ENCODE measurements at regions not wholly inside any gene's neighbourhood (a gene's known extent, or its start where the extent isn't known, plus 50 kb on each side); places are given as distances from the start of the nearest gene placed in this dataset.

DNA sequence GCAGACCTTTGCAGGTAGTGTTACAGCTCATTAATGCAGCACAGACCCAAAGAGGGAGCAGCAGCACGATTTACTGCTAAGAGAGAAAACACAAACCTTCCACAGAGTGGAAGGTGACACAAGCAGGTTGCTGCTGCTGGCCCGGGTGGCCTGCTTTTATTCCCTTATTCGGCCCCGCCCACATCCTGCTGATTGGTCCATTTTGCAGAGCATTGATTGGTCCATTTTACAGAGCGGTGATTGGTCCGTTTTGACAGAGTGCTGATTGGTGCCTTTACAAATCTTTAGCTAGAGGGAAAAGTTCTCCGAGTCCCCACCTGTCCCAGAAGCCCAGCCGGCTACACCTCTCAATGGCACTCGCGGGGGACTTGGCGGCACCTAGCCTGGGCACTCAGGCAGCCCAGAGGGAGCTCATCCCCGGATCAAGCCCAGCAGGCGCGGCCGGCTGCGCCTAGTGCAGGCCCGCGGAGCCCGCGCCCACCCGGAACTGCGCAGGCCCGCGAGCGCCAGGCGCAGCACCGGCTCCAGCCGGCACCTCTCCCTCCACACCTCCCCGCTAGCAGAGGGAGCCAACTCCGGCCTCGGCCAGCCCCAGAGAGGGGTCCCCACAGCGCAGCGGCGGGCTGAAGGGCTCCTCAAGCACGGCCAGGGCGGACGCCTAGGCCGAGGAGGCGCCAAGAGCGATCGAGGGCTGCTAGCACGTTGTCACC, 825.6 kb upstream of the HS6ST1 start:
- DNase-seq: no peak
- no peak overlapping the region for H3K4me3 ChIP-seq
- H3K36me3 ChIP-seq: no peaks in the 10 kb centered on the region
- intact Hi-C loops (cut with DNase I): no loop called here
- 93 to 95% (median 94%) methylated on average over 41 to 42 of the region's 42 CpGs for WGBS, 3 donors
- H3K27ac ChIP-seq: no peak overlapping the region
- no peaks in the 10 kb centered on the region for H3K27me3 ChIP-seq
- H3K4me1 ChIP-seq (ENCODE audit: insufficient read depth): no peaks in the 10 kb centered on the region
- H3K9me3 ChIP-seq: no peaks in the 10 kb centered on the region
- TF ChIP-seq EP300 (IDR thresholded peaks at IDR 0.05): no peak
- no peak for TF ChIP-seq POLR2A (IDR thresholded peaks at IDR 0.05)
- TF ChIP-seq, protein P1, sequence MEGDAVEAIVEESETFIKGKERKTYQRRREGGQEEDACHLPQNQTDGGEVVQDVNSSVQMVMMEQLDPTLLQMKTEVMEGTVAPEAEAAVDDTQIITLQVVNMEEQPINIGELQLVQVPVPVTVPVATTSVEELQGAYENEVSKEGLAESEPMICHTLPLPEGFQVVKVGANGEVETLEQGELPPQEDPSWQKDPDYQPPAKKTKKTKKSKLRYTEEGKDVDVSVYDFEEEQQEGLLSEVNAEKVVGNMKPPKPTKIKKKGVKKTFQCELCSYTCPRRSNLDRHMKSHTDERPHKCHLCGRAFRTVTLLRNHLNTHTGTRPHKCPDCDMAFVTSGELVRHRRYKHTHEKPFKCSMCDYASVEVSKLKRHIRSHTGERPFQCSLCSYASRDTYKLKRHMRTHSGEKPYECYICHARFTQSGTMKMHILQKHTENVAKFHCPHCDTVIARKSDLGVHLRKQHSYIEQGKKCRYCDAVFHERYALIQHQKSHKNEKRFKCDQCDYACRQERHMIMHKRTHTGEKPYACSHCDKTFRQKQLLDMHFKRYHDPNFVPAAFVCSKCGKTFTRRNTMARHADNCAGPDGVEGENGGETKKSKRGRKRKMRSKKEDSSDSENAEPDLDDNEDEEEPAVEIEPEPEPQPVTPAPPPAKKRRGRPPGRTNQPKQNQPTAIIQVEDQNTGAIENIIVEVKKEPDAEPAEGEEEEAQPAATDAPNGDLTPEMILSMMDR (IDR thresholded peaks at IDR 0.05): no peak

DNA sequence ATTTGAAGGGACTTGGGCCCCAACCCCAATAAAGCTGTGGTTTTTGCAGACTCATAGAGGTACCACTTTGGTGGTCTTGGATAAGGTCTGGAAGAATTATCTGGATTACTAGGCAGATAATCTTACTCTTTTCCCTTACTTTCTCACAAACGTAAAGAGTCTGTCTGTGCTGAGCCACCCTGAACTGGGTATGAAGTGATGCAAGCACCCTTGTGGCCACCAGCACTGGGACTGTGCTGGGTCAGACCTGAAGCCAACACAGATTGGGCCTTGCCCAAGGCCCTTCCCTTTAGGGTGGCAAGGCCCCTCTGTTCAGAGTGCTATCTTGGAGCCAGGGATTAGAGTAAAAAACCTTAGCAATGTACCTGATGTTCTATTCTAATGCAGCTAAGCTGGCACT, 827.0 kb upstream of the RAB6C start:
- no peaks in the 10 kb centered on the region for H3K4me1 ChIP-seq (ENCODE audit: insufficient read depth)
- 11 to 34% (median 28%) methylated on average over 1 of the region's 1 CpG for WGBS, 3 donors
- no peak overlapping the region for H3K4me3 ChIP-seq
- intact Hi-C loops (cut with DNase I): no loop called here
- no peaks in the 10 kb centered on the region for H3K36me3 ChIP-seq
- no peak for DNase-seq
- TF ChIP-seq, protein P1 (IDR thresholded peaks at IDR 0.05): no peak
- TF ChIP-seq EP300 (IDR thresholded peaks at IDR 0.05) (no peak), POLR2A (IDR thresholded peaks at IDR 0.05) (no peak)
- H3K27ac ChIP-seq: no peak overlapping the region
- H3K9me3 ChIP-seq: no peaks in the 10 kb centered on the region
- no peaks in the 10 kb centered on the region for H3K27me3 ChIP-seq

DNA sequence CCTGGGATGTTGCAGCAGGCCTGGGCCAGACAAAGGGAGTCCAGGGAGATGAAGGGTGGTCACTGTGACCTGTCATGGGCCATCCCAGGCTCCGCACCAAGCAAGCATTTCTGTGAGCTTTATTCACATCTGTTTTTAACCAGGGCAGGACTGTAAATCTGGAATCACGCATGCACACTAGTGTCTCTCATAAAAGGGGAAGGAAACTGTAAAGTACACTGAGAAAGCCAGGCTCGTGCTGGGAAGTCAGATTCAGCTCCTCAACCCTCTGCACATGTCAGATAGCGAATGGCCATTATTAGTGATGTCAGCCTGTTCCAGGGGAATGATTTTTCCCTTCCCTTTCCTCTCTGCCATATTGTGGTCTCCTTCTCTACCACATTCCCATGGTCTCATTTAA, 818.6 kb upstream of the RAB6C start:
- Histone ChIP-seq H3K27ac (no peak overlapping the region), H3K36me3 (no peaks in the 10 kb centered on the region), H3K4me1 (ENCODE audit: insufficient read depth) (no peaks in the 10 kb centered on the region), H3K27me3 (no peaks in the 10 kb centered on the region), H3K9me3 (no peaks in the 10 kb centered on the region), H3K4me3 (no peak overlapping the region)
- 82 to 84% (median 83%) methylated on average over 4 of the region's 4 CpGs for WGBS, 3 donors
- intact Hi-C loops (cut with DNase I): no loop called here
- no peak for TF ChIP-seq POLR2A (IDR thresholded peaks at IDR 0.05)
- TF ChIP-seq, protein P1 (IDR thresholded peaks at IDR 0.05): no peak
- TF ChIP-seq EP300 (IDR thresholded peaks at IDR 0.05): no peak
- DNase-seq: no peak

DNA sequence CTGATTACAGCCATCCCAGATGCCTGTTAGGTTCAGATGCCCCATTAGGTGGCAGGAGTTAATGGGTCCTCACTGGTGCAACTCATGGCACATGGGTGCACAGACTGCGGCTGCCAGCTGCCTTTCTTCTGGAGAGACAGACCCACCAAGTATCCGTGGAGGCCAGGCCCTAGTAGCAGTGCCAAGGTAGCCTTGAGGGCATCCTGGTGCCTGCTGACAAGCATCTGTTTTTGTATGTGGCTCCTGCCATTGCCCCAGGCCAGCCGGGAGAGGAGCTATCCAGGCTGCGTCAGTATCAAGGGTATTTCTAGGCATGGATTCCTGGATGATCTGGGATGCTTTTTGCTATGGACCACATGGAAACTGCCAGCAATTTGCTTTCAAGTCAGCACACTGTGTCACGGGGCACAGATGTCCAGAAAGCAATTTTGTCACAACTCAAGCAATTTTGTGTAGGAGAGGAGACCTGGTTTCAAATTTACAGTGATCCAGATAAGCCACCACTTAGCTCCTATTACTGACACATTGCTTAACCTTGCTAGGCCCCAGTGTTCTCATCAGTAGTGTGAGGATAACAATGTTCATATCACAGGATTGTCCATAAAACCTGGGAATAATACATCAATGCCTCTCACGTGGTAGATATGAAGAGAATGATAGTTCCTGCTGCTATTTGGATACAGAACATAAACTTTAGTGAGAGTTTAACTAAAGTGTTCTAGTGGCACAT, 815.1 kb upstream of the RAB6C start:
- intact Hi-C loops (cut with DNase I): no loop called here
- no peak overlapping the region for H3K27ac ChIP-seq
- WGBS, 3 donors: 48 to 52% (median 52%) methylated on average over 6 of the region's 6 CpGs
- H3K4me3 ChIP-seq: no peak overlapping the region
- TF ChIP-seq, protein P1 (IDR thresholded peaks at IDR 0.05): no peak
- TF ChIP-seq POLR2A (IDR thresholded peaks at IDR 0.05): no peak
- no peak for TF ChIP-seq EP300 (IDR thresholded peaks at IDR 0.05)
- no peaks in the 10 kb centered on the region for H3K9me3 ChIP-seq
- H3K36me3 ChIP-seq: no peaks in the 10 kb centered on the region
- no peaks in the 10 kb centered on the region for H3K4me1 ChIP-seq (ENCODE audit: insufficient read depth)
- DNase-seq: no peak
- no peaks in the 10 kb centered on the region for H3K27me3 ChIP-seq

Measured in ovary (tissue), 7 donors.